ENCODE measurements at regions not wholly inside any gene's neighbourhood (a gene's known extent, or its start where the extent isn't known, plus 50 kb on each side); places are given as distances from the start of the nearest gene placed in this dataset.

DNA sequence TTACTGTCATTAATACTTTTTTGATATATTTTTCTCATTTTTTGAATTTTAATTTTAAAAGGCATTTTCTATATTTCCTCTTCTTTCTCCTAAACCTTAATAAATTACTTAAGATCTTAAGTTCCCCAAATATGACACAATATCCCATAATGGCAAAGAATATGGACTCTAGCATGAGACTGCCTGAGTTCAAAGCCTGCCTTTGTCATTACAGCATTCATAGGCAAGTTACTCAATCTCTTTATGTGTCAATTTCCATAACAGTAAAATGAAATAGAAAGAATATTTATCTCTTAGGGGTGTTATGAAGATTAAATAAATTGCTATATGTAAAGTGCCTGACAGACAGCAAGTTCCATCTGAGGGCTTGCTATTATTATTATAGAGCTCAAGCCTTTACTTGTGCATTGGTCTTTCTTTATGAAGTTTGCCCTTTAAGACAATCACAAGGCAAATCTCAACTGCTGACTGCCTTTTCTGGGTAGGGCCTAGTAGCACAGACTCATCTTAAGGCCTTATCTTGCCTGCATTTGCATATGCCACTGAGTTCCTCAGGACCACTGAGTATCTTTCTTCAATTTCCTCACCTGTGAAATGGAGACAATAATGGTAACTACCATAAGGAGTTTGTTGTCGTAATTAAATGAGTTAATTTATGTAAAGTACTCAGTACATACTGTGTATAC lies 231.0 kb downstream of the NRIP1 start:
- 35% methylated on average over 1 of the region's 1 CpG for WGBS (ENCODE audit: insufficient coverage, insufficient replicate concordance, low lambda C conversion rate, missing lambda C conversion rate)
- TF ChIP-seq GABPA (IDR thresholded peaks at IDR 0.05; ENCODE audit: low read depth) (no peak), EZH2 (IDR thresholded peaks at IDR 0.05; ENCODE audit: borderline replicate concordance, control insufficient read depth, low read depth, low read length) (no peak), CEBPB (IDR thresholded peaks at IDR 0.05; ENCODE audit: borderline replicate concordance in 1 of 2, low read depth in 2 of 2, low read length in 2 of 2) (no peak), RUNX3 (IDR thresholded peaks at IDR 0.05; ENCODE audit: low read length) (no peak), CHD1 (IDR thresholded peaks at IDR 0.05; ENCODE audit: low read depth, low read length) (no peak)
- TF ChIP-seq, protein P1, sequence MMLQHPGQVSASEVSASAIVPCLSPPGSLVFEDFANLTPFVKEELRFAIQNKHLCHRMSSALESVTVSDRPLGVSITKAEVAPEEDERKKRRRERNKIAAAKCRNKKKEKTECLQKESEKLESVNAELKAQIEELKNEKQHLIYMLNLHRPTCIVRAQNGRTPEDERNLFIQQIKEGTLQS (IDR thresholded peaks at IDR 0.05; ENCODE audit: borderline replicate concordance, extremely low read depth, low read depth, low read length), result no peak
- TF ChIP-seq, protein P2, sequence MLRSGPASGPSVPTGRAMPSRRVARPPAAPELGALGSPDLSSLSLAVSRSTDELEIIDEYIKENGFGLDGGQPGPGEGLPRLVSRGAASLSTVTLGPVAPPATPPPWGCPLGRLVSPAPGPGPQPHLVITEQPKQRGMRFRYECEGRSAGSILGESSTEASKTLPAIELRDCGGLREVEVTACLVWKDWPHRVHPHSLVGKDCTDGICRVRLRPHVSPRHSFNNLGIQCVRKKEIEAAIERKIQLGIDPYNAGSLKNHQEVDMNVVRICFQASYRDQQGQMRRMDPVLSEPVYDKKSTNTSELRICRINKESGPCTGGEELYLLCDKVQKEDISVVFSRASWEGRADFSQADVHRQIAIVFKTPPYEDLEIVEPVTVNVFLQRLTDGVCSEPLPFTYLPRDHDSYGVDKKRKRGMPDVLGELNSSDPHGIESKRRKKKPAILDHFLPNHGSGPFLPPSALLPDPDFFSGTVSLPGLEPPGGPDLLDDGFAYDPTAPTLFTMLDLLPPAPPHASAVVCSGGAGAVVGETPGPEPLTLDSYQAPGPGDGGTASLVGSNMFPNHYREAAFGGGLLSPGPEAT (IDR thresholded peaks at IDR 0.05; ENCODE audit: low read depth), result no peak
- no peaks in the 10 kb centered on the region for H3K79me2 ChIP-seq (ENCODE audit: control insufficient read depth, insufficient read depth, low read length)
- no TSS peak for BruUV-seq (replicated peaks)
- no peak overlapping the region for H3K9ac ChIP-seq (ENCODE audit: control insufficient read depth, insufficient read depth, low read length)
- H3K4me2 ChIP-seq (ENCODE audit: control insufficient read depth, insufficient read depth), result no peak overlapping the region
- ChIA-PET CTCF (no interaction called here), SMC1A (ENCODE audit: uncharacterized antibody, unreplicated experiment) (interaction anchor here (1.2 kb wide), 1 partner anchor 98 kb away, joined by 3 read pairs; no protein-coding TSS in a partner anchor), RAD21 (ENCODE audit: unreplicated experiment) (no interaction called here), POLR2A (no interaction called here)
- no peaks in the 10 kb centered on the region for H3K27me3 ChIP-seq (replicated peaks in 1 of 2; ENCODE audit: control insufficient read depth in 2 of 2, insufficient read depth in 2 of 2, low read length in 1 of 2)
- DNase-seq (ENCODE audit: low read depth, low spot score) (no peak), ATAC-seq (no peak), FAIRE-seq (no peak)
- H4K20me1 ChIP-seq (ENCODE audit: control insufficient read depth, insufficient read depth), result no peaks in the 10 kb centered on the region
- no peak overlapping the region for H2AFZ ChIP-seq (ENCODE audit: control insufficient read depth, low read depth, low read length)
- H3K9me3 ChIP-seq (replicated peaks; ENCODE audit: control insufficient read depth, insufficient read depth, low read length), result no peaks in the 10 kb centered on the region; the same call in 2 of the 3 replicates
- H3K36me3 ChIP-seq (ENCODE audit: control insufficient read depth in 2 of 2, insufficient read depth in 2 of 2, low read length in 1 of 2), result no peaks in the 10 kb centered on the region
- H3K27ac ChIP-seq (ENCODE audit: control insufficient read depth, insufficient read depth), result no peak overlapping the region
- no peak overlapping the region for H3K4me3 ChIP-seq
- no peaks in the 10 kb centered on the region for H3K4me1 ChIP-seq (ENCODE audit: control insufficient read depth, insufficient read depth, low read length)
- intact Hi-C loops (cut with micrococcal nuclease; ENCODE audit: unreplicated experiment) (no loop called here), in situ Hi-C loops (cut with MboI) (no loop called here)
